K562 (cell line): ENCODE measurements at regions not wholly inside any gene's neighbourhood (a gene's known extent, or its start where the extent isn't known, plus 50 kb on each side); places are given as distances from the start of the nearest gene placed in this dataset.

ENCODE experiments used
- ATAC-seq: fragments of 200-7000 bp; cut with Tn5 transposase; 3 replicates; pipeline ENCODE4 v1.9.1; 2020; ENCODE audit warnings: moderate library complexity
- BruUV-seq: library from RNA; stranded (reverse); fragments of 400-500 nt; replicated peaks from 2 replicates; lab custom pipeline; 2021; lab: Mats Ljungman, UMichigan
- CTCF ChIA-PET: fragments of 300-600 bp; formaldehyde crosslinking; extraction: SDS; loops from one replicate; lab custom pipeline; 2021; ENCODE audit warnings: low intra/inter-chr PET ratio; lab: Yijun Ruan, JAX
- POLR2A ChIA-PET: fragments of 300-600, 350-650 bp; sonication (Branson Sonifier 250); formaldehyde crosslinking; extraction: SDS; loops from one replicate; lab custom pipeline; 2021; ENCODE audit warnings: antibody characterized with exemption, inconsistent platforms; lab: Yijun Ruan, JAX
- DNase-seq, 4 experiments: peaks; one replicate each; pipeline versions ENCODE4 v3.0.0 to v3.0.0-alpha.2; 2011 to 2018; ENCODE audit warnings: low spot score in 3 of 4, mixed read lengths in 3 of 4; ENCODE audit errors: extremely low read depth in 1 of 4
- FAIRE-seq: peaks from 2 replicates; lab custom pipeline; 2011; peaks lifted over from hg19 to GRCh38; lab: Jason Lieb, UNC
- H2AFZ ChIP-seq: 2 replicates; pipeline ENCODE4 v1.6.0; 2011; ENCODE audit warnings: low read depth, low read length, control low read depth, inconsistent platforms
- H3K27ac ChIP-seq: fragments of 200-600 bp; 3 replicates; pipeline ENCODE4 v1.8.0; 2011; ENCODE audit warnings: low read depth, mild to moderate bottlenecking, control low read depth, inconsistent platforms, low read length, moderate library complexity, mixed read lengths; ENCODE audit errors: extremely low read depth
- H3K27me3 ChIP-seq, 2 experiments: fragments of 300-600 bp in 1 of 2; 2 replicates in 1 of 2; 3 replicates in 1 of 2; pipeline versions ENCODE4 v1.6.0 to v1.8.0; 2011; ENCODE audit warnings: inconsistent platforms in 2 of 2, low read length in 2 of 2, mild to moderate bottlenecking in 1 of 2, mixed read lengths in 1 of 2, moderate library complexity in 1 of 2; ENCODE audit not compliant: control insufficient read depth in 2 of 2, insufficient read depth in 2 of 2
- H3K36me3 ChIP-seq: fragments of 300-600 bp; 3 replicates; pipeline ENCODE4 v1.8.0; 2011; ENCODE audit warnings: mild to moderate bottlenecking, low read length, inconsistent platforms; ENCODE audit not compliant: control insufficient read depth, insufficient read depth
- H3K4me1 ChIP-seq, 2 experiments: fragments of 200-600 bp in 1 of 2; replicated peaks in 1 of 2; 2 replicates in 1 of 2; 3 replicates in 1 of 2; pipeline versions ENCODE4 v1.5.1 to v1.8.0; 2011; ENCODE audit warnings: inconsistent platforms in 2 of 2, low read length in 2 of 2, mild to moderate bottlenecking in 1 of 2, mixed read lengths in 1 of 2, moderate library complexity in 1 of 2; ENCODE audit not compliant: control insufficient read depth in 2 of 2, insufficient read depth in 2 of 2
- H3K4me2 ChIP-seq: 2 replicates; pipeline ENCODE4 v1.6.1; 2011; ENCODE audit warnings: low read length, control low read depth, inconsistent platforms, mixed read lengths; ENCODE audit not compliant: insufficient read depth
- H3K4me3 ChIP-seq: fragments of 200-600 bp; sonication (generic), shearing (Covaris generic); 2 replicates; pipeline ENCODE4 v1.5.1; 2016; ENCODE audit warnings: control low read depth, inconsistent platforms
- H3K79me2 ChIP-seq: fragments of 200-600 bp; 3 replicates; pipeline ENCODE4 v1.8.0; 2011; ENCODE audit warnings: low read length, inconsistent platforms; ENCODE audit not compliant: control insufficient read depth, insufficient read depth
- H3K9ac ChIP-seq, 2 experiments: 2 replicates each; pipeline versions ENCODE4 v1.6.0 to v1.6.1; 2011; ENCODE audit warnings: low read depth in 2 of 2, low read length in 2 of 2, control low read depth in 1 of 2, inconsistent platforms in 1 of 2, mild to moderate bottlenecking in 1 of 2, mixed read lengths in 1 of 2; ENCODE audit not compliant: insufficient read depth in 1 of 2
- H3K9me1 ChIP-seq: one replicate; pipeline ENCODE4 v1.6.0; 2011; ENCODE audit warnings: inconsistent platforms, mild to moderate bottlenecking, low read length, moderate library complexity; ENCODE audit not compliant: control insufficient read depth, insufficient read depth
- H3K9me3 ChIP-seq: replicated peaks from 2 replicates; pipeline ENCODE4 v1.5.1; 2011; ENCODE audit warnings: low read depth, low read length, inconsistent platforms; ENCODE audit not compliant: control insufficient read depth, insufficient read depth
- H4K20me1 ChIP-seq: replicated peaks from 2 replicates; pipeline ENCODE4 v1.6.1; 2011; ENCODE audit warnings: low read length, inconsistent platforms, mixed read lengths; ENCODE audit not compliant: control insufficient read depth, insufficient read depth
- CLOCK ChIP-seq: fragments of 250-450 bp; sonication (Bioruptor Pico); IDR thresholded peaks from 2 replicates; pipeline ENCODE4 v1.4.0; 2020; ENCODE audit warnings: mild to moderate bottlenecking, moderate library complexity, borderline replicate concordance
- ETS2 ChIP-seq: IDR thresholded peaks from 2 replicates; pipeline ENCODE4 v1.6.1; 2016; ENCODE audit warnings: borderline replicate concordance, missing genetic modification characterization, mild to moderate bottlenecking, moderate library complexity, missing compliant biosample characterization; ENCODE audit not compliant: poor library complexity, severe bottlenecking
- MAX ChIP-seq: sonication (generic); formaldehyde crosslinking; IDR thresholded peaks from 2 replicates; pipeline ENCODE4 v1.9.0; 2022; ENCODE audit warnings: mild to moderate bottlenecking, missing genetic modification reagents
- RAD21 ChIP-seq, 2 experiments: fragments of 250-450 bp in 1 of 2; fragments of 450-650 bp in 1 of 2; sonication (Bioruptor Pico) in 1 of 2; formaldehyde crosslinking in 1 of 2; IDR thresholded peaks in 1 of 2; conservative IDR thresholded peaks in 1 of 2; 2 replicates each; pipeline versions ENCODE4 v1.4.0 to v1.8.0; 2020 to 2022; ENCODE audit warnings: mild to moderate bottlenecking in 2 of 2, moderate library complexity in 1 of 2
- SMAD2 ChIP-seq: fragments of 150-350 bp; IDR thresholded peaks from 2 replicates; pipeline ENCODE4 v1.6.1; 2014; ENCODE audit warnings: low read depth, mild to moderate bottlenecking, low read length
- STAT6 ChIP-seq: sonication (generic); formaldehyde crosslinking; IDR thresholded peaks from 2 replicates; pipeline ENCODE4 v1.8.1; 2023; ENCODE audit warnings: mild to moderate bottlenecking, missing genetic modification reagents
- TCF3 ChIP-seq: sonication (generic); formaldehyde crosslinking; IDR thresholded peaks from 2 replicates; pipeline ENCODE4 v1.4.0; 2020; ENCODE audit warnings: mild to moderate bottlenecking, missing genetic modification reagents
- ZBED1 ChIP-seq: IDR thresholded peaks from 2 replicates; pipeline ENCODE4 v1.6.1; 2014
- ZBTB43 ChIP-seq: sonication (generic); formaldehyde crosslinking; IDR thresholded peaks from 2 replicates; pipeline ENCODE4 v1.8.0; 2023; ENCODE audit warnings: mild to moderate bottlenecking, missing genetic modification reagents
- ZFP91 ChIP-seq: sonication (generic); formaldehyde crosslinking; IDR thresholded peaks from 2 replicates; pipeline ENCODE4 v1.8.0; 2022; ENCODE audit warnings: mild to moderate bottlenecking, missing genetic modification reagents
- ZNF282 ChIP-seq: sonication (generic); formaldehyde crosslinking; IDR thresholded peaks from 2 replicates; pipeline ENCODE4 v1.8.1; 2023; ENCODE audit warnings: missing genetic modification reagents
- ZNF507 ChIP-seq: conservative IDR thresholded peaks from 2 replicates; pipeline ENCODE4 v1.6.1; 2017; ENCODE audit warnings: missing genetic modification characterization, missing compliant biosample characterization
- ZNF551 ChIP-seq: fragments of 250-450 bp; sonication (Bioruptor Pico); IDR thresholded peaks from 2 replicates; pipeline ENCODE4 v1.5.0; 2021; ENCODE audit warnings: mild to moderate bottlenecking, moderate library complexity
- ZNF57 ChIP-seq: fragments of 450-650 bp; formaldehyde crosslinking; IDR thresholded peaks from 2 replicates; pipeline ENCODE4 v1.4.0; 2020; ENCODE audit warnings: mild to moderate bottlenecking, moderate library complexity
- ZNF584 ChIP-seq: fragments of 200-800 bp; sonication (Bioruptor generic); IDR thresholded peaks from 2 replicates; pipeline ENCODE4 v1.6.1; 2016; ENCODE audit warnings: low read depth, mild to moderate bottlenecking, missing genetic modification characterization, missing compliant biosample characterization
- WGBS: fragments of 100-300 bp; shearing (Covaris generic); methylation state at CpG from one replicate; pipeline ENCODE4 v1.1.6; 2016; ENCODE audit warnings: low coverage, mixed read lengths; ENCODE audit not compliant: insufficient coverage; ENCODE audit errors: missing lambda C conversion rate; 5-methylcytosine and 5-hydroxymethylcytosine counted together
- in situ Hi-C: fragments of 300-500 bp; cut with MboI; formaldehyde crosslinking; loops from 4 replicates; pipeline ENCODE4 v1.15.0; 2018; ENCODE audit warnings: inconsistent platforms, mixed read lengths
- intact Hi-C: fragments of 100-400 bp; cut with micrococcal nuclease; formaldehyde crosslinking; loops from 2 replicates; pipeline ENCODE4 v1.14.2; 2022

- H4K20me1 ChIP-seq = no peaks in the 10 kb centered on the region
- FAIRE-seq (no peak), DNase-seq (no peak), ATAC-seq (no peak)
- no peak overlapping the region for H3K4me2 ChIP-seq
- BruUV-seq = no TSS peak
- in situ Hi-C loops = no loop called here
- H3K79me2 ChIP-seq = no peaks in the 10 kb centered on the region
- H3K9me3 ChIP-seq = no peaks in the 10 kb centered on the region
- no peaks in the 10 kb centered on the region for H3K36me3 ChIP-seq
- no peaks in the 10 kb centered on the region for H3K9me1 ChIP-seq
- ChIA-PET CTCF (no interaction called here), POLR2A (no interaction called here)
- no peak overlapping the region for H3K9ac ChIP-seq
- H2AFZ ChIP-seq = no peak overlapping the region
- H3K27me3 ChIP-seq = no peaks in the 10 kb centered on the region
- H3K27ac ChIP-seq = no peak overlapping the region
- intact Hi-C loops = no loop called here
- H3K4me1 ChIP-seq = no peaks in the 10 kb centered on the region
- H3K4me3 ChIP-seq = no peak overlapping the region
- WGBS = 0% methylated on average over 3 of the region's 3 CpGs
- TF ChIP-seq MAX (CRISPR knock-in tag) = no peak
- TF ChIP-seq ETS2 (tag) = no peak
- TF ChIP-seq TCF3 = no peak
- TF ChIP-seq ZNF282 = no peak
- TF ChIP-seq ZNF551 = no peak
- no peak for TF ChIP-seq ZBED1
- no peak for TF ChIP-seq ZNF507 (tag)
- no peak for TF ChIP-seq ZNF584 (CRISPR knock-in tag)
- TF ChIP-seq STAT6 (CRISPR knock-in tag) = no peak
- no peak for TF ChIP-seq RAD21 (CRISPR knock-in tag; conservative IDR thresholded peaks at IDR 0.05 in 1 of 2, IDR thresholded peaks at IDR 0.05 in 1 of 2)
- no peak for TF ChIP-seq ZNF57 (CRISPR knock-in tag)
- TF ChIP-seq ZBTB43 (CRISPR knock-in tag) = no peak
- TF ChIP-seq CLOCK = no peak
- no peak for TF ChIP-seq ZFP91 (CRISPR knock-in tag)
- TF ChIP-seq SMAD2 = no peak
These were observed 559.8 kb upstream of the TECRL start for GRCh38 chr4:64969081-64969480.
